MM.1S (cell line): ENCODE measurements at regions not wholly inside any gene's neighbourhood (a gene's known extent, or its start where the extent isn't known, plus 50 kb on each side); places are given as distances from the start of the nearest gene placed in this dataset.

ENCODE experiments used
- DNase-seq: peaks from one replicate; pipeline ENCODE4 v3.0.0-alpha.2; 2015
- H2AFZ ChIP-seq: fragments of 300-600 bp; sonication (generic); 2 replicates; pipeline ENCODE4 v1.6.0; 2016; ENCODE audit warnings: antibody characterized with exemption, low read length
- H3F3A ChIP-seq: fragments of 300-600 bp; sonication (generic); 2 replicates; pipeline ENCODE4 v1.6.1; 2016; ENCODE audit warnings: mild to moderate bottlenecking, antibody characterized with exemption, low read length, moderate library complexity, mixed read lengths; ENCODE audit not compliant: insufficient read depth
- H3K27ac ChIP-seq: fragments of 300-600 bp; sonication (generic); 2 replicates; pipeline ENCODE4 v1.5.1; 2016; ENCODE audit warnings: mild to moderate bottlenecking, low read length
- H3K27me3 ChIP-seq: fragments of 300-600 bp; sonication (generic); replicated peaks from 2 replicates; pipeline ENCODE4 v1.6.0; 2016; ENCODE audit warnings: low read length; ENCODE audit not compliant: insufficient read depth
- H3K36me3 ChIP-seq: fragments of 300-600 bp; sonication (generic); replicated peaks from 2 replicates; pipeline ENCODE4 v1.6.1; 2016; ENCODE audit warnings: mild to moderate bottlenecking, low read length, mixed read lengths; ENCODE audit not compliant: insufficient read depth
- H3K4me1 ChIP-seq: fragments of 300-600 bp; sonication (generic); 2 replicates; pipeline ENCODE4 v1.6.1; 2016; ENCODE audit warnings: low read length, mixed read lengths
- H3K4me2 ChIP-seq: fragments of 300-600 bp; sonication (generic); 2 replicates; pipeline ENCODE4 v1.6.0; 2016; ENCODE audit warnings: low read depth, low read length
- H3K4me3 ChIP-seq: fragments of 300-600 bp; sonication (generic); 2 replicates; pipeline ENCODE4 v1.5.1; 2016; ENCODE audit warnings: low read length, mixed read lengths
- H3K79me2 ChIP-seq: fragments of 300-600 bp; sonication (generic); 2 replicates; pipeline ENCODE4 v1.6.1; 2016; ENCODE audit warnings: mixed run types, low read length, mixed read lengths
- H3K9ac ChIP-seq: fragments of 300-600 bp; sonication (generic); 2 replicates; pipeline ENCODE4 v1.6.1; 2016; ENCODE audit warnings: low read length, mixed read lengths
- H3K9me2 ChIP-seq: fragments of 300-600 bp; sonication (generic); replicated peaks from 2 replicates; pipeline ENCODE4 v1.6.1; 2016; ENCODE audit warnings: mild to moderate bottlenecking, low read length, mixed read lengths; ENCODE audit not compliant: insufficient read depth
- H3K9me3 ChIP-seq: fragments of 300-600 bp; sonication (generic); replicated peaks from 2 replicates; pipeline ENCODE4 v1.6.1; 2016; ENCODE audit warnings: mild to moderate bottlenecking, low read length, mixed read lengths; ENCODE audit not compliant: insufficient read depth
- H4K20me1 ChIP-seq: fragments of 300-600 bp; sonication (generic); 2 replicates; pipeline ENCODE4 v1.6.1; 2016; ENCODE audit warnings: mild to moderate bottlenecking, low read length, moderate library complexity, mixed read lengths; ENCODE audit not compliant: insufficient read depth
- EZH2 ChIP-seq: fragments of 300-600 bp; sonication (generic); optimal IDR thresholded peaks from 2 replicates; pipeline ENCODE3; 2017; ENCODE audit warnings: low read depth, mild to moderate bottlenecking, antibody characterized with exemption, low read length, mixed read lengths
- EZH2phosphoT487 ChIP-seq: fragments of 300-600 bp; sonication (generic); IDR thresholded peaks from 2 replicates; pipeline ENCODE4 v1.6.1; 2018; ENCODE audit warnings: antibody characterized with exemption, low read length
- TF ChIP-seq, protein P1 (sequence below): fragments of 300-600 bp; sonication (generic); IDR thresholded peaks from 2 replicates; pipeline ENCODE4 v1.5.1; 2016; ENCODE audit warnings: antibody characterized with exemption, low read length, mixed read lengths

GRCh38 chr18:26757263-26758019, 108.1 kb downstream of the AQP4 start:
- H3K4me1 ChIP-seq, result no peaks in the 10 kb centered on the region; the same call in 1 of the 2 replicates
- H4K20me1 ChIP-seq, result no peaks in the 10 kb centered on the region
- no peaks in the 10 kb centered on the region for H3K9me3 ChIP-seq
- H3F3A ChIP-seq, result no peaks in the 10 kb centered on the region
- DNase-seq, result no peak
- H3K79me2 ChIP-seq, result no peaks in the 10 kb centered on the region
- H3K27ac ChIP-seq, result no peak overlapping the region
- no peaks in the 10 kb centered on the region for H3K27me3 ChIP-seq
- H3K4me3 ChIP-seq, result no peak overlapping the region
- no peak overlapping the region for H3K4me2 ChIP-seq
- H3K36me3 ChIP-seq, result no peaks in the 10 kb centered on the region
- TF ChIP-seq, protein P1, sequence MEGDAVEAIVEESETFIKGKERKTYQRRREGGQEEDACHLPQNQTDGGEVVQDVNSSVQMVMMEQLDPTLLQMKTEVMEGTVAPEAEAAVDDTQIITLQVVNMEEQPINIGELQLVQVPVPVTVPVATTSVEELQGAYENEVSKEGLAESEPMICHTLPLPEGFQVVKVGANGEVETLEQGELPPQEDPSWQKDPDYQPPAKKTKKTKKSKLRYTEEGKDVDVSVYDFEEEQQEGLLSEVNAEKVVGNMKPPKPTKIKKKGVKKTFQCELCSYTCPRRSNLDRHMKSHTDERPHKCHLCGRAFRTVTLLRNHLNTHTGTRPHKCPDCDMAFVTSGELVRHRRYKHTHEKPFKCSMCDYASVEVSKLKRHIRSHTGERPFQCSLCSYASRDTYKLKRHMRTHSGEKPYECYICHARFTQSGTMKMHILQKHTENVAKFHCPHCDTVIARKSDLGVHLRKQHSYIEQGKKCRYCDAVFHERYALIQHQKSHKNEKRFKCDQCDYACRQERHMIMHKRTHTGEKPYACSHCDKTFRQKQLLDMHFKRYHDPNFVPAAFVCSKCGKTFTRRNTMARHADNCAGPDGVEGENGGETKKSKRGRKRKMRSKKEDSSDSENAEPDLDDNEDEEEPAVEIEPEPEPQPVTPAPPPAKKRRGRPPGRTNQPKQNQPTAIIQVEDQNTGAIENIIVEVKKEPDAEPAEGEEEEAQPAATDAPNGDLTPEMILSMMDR, result no peak
- no peak for TF ChIP-seq EZH2
- no peak for TF ChIP-seq EZH2phosphoT487
- no peaks in the 10 kb centered on the region for H3K9me2 ChIP-seq
- H2AFZ ChIP-seq, result no peak overlapping the region
- no peak overlapping the region for H3K9ac ChIP-seq

GRCh38 chr18:26756556-26756955, 109.0 kb downstream of the AQP4 start:
- H3K4me3 ChIP-seq, result no peak overlapping the region
- H3K9me2 ChIP-seq, result no peaks in the 10 kb centered on the region
- H3K27ac ChIP-seq, result no peak overlapping the region
- TF ChIP-seq, protein P1, result no peak
- no peak for TF ChIP-seq EZH2
- no peak for TF ChIP-seq EZH2phosphoT487
- H3K9ac ChIP-seq, result no peak overlapping the region
- H4K20me1 ChIP-seq, result no peaks in the 10 kb centered on the region
- H3K27me3 ChIP-seq, result no peaks in the 10 kb centered on the region
- DNase-seq, result no peak
- no peak overlapping the region for H2AFZ ChIP-seq
- no peaks in the 10 kb centered on the region for H3K9me3 ChIP-seq
- no peaks in the 10 kb centered on the region for H3F3A ChIP-seq
- no peaks in the 10 kb centered on the region; the same call in 1 of the 2 replicates for H3K4me1 ChIP-seq
- no peak overlapping the region for H3K4me2 ChIP-seq
- no peaks in the 10 kb centered on the region for H3K79me2 ChIP-seq
- H3K36me3 ChIP-seq, result no peaks in the 10 kb centered on the region

DNA sequence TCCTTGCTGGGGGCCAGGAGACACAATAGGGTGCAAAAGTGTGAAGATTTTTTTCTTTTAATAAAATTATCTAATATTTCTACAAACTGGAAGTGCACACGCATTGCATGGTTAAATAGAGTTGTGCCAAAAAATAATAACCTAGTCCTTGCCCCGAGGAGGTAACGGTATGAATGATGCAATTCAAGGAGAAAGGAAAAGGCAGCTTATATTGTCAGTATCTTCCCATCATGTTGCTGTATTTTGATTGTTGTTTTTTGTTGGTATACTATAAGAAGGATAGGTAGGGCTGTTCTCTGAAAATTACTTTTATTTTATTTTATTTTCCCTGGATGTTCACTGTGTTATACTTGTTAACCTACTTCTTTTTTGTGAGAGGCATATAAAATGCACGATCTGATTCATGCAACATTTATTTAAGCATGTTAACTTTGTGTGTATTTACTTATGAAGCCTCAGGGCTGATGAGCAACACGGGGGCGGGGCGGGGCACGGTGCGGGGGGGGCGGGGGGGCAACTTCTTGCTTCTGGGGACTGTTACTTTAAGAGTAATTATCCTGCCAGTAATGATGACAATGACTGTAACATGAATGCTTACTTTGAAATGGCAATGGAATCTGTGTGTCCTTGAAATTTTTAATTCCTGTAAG, 118.6 kb downstream of the AQP4 start:
- no peaks in the 10 kb centered on the region for H3K79me2 ChIP-seq
- no peak overlapping the region for H2AFZ ChIP-seq
- no peak overlapping the region for H3K9ac ChIP-seq
- H3K9me3 ChIP-seq, result no peaks in the 10 kb centered on the region
- H3K4me3 ChIP-seq, result no peak overlapping the region
- H3K4me1 ChIP-seq, result no peaks in the 10 kb centered on the region
- no peaks in the 10 kb centered on the region for H3K9me2 ChIP-seq
- no peak overlapping the region for H3K27ac ChIP-seq
- DNase-seq, result no peak
- H3F3A ChIP-seq, result no peaks in the 10 kb centered on the region
- H3K27me3 ChIP-seq, result no peaks in the 10 kb centered on the region
- TF ChIP-seq EZH2phosphoT487, result no peak
- TF ChIP-seq EZH2, result no peak
- TF ChIP-seq, protein P1, result no peak
- no peaks in the 10 kb centered on the region for H4K20me1 ChIP-seq
- no peaks in the 10 kb centered on the region for H3K36me3 ChIP-seq
- no peak overlapping the region for H3K4me2 ChIP-seq
